OCI-LY7 (cell line): ENCODE measurements at regions not wholly inside any gene's neighbourhood (a gene's known extent, or its start where the extent isn't known, plus 50 kb on each side); places are given as distances from the start of the nearest gene placed in this dataset.

Experiments
- BruUV-seq: library from RNA; stranded (reverse); fragments of 400-500 nt; replicated peaks from 2 replicates; lab custom pipeline; 2021; lab: Mats Ljungman, UMichigan
- CTCF ChIA-PET: fragments of 300-600 bp; sonication (Branson Sonifier 250); formaldehyde crosslinking; loops from one replicate; lab custom pipeline; 2022; ENCODE audit warnings: antibody characterized with exemption; ENCODE audit not compliant: unreplicated experiment; lab: Charles Lee
- POLR2A ChIA-PET: fragments of 300-600 bp; sonication (Branson Sonifier 250); formaldehyde crosslinking; loops from one replicate; lab custom pipeline; 2022; ENCODE audit warnings: antibody characterized with exemption; lab: Charles Lee
- DNase-seq: peaks from one replicate; pipeline ENCODE4 v3.0.0-alpha.2; 2015; ENCODE audit warnings: low spot score
- H2AFZ ChIP-seq: fragments of 200-600 bp; sonication (generic), shearing (Covaris generic); 2 replicates; pipeline ENCODE4 v1.6.1; 2014; ENCODE audit warnings: mild to moderate bottlenecking, antibody characterized with exemption, low read length, moderate library complexity
- H3K27ac ChIP-seq: fragments of 200-600 bp; sonication (generic); 2 replicates; pipeline ENCODE4 v1.5.1; 2014; ENCODE audit warnings: mixed run types, low read depth, mild to moderate bottlenecking, moderate library complexity, low read length, inconsistent platforms; ENCODE audit not compliant: poor library complexity, severe bottlenecking
- H3K36me3 ChIP-seq: fragments of 200-600 bp; sonication (generic); 2 replicates; pipeline ENCODE4 v1.6.1; 2014; ENCODE audit warnings: mild to moderate bottlenecking, antibody characterized with exemption, low read length, moderate library complexity, mixed read lengths; ENCODE audit not compliant: insufficient read depth
- H3K4me1 ChIP-seq: fragments of 200-600 bp; sonication (generic); 2 replicates; pipeline ENCODE4 v1.5.1; 2014; ENCODE audit warnings: mild to moderate bottlenecking, low read length; ENCODE audit not compliant: insufficient read depth, poor library complexity, severe bottlenecking
- H3K4me2 ChIP-seq: fragments of 200-600 bp; sonication (generic); 2 replicates; pipeline ENCODE4 v1.6.1; 2014; ENCODE audit warnings: mild to moderate bottlenecking, low read length
- H3K4me3 ChIP-seq: fragments of 200-600 bp; sonication (generic); 2 replicates; pipeline ENCODE4 v1.5.1; 2014; ENCODE audit warnings: mild to moderate bottlenecking, low read depth, low read length; ENCODE audit not compliant: poor library complexity, severe bottlenecking
- H3K79me2 ChIP-seq: fragments of 200-600 bp; sonication (generic); 2 replicates; pipeline ENCODE4 v1.6.1; 2016; ENCODE audit warnings: low read depth, mild to moderate bottlenecking, low read length, moderate library complexity, mixed read lengths; ENCODE audit not compliant: insufficient read depth
- H3K9me2 ChIP-seq: fragments of 200-600 bp; sonication (generic); 2 replicates; pipeline ENCODE4 v1.6.1; 2016; ENCODE audit warnings: mild to moderate bottlenecking, low read length, mixed read lengths; ENCODE audit not compliant: insufficient read depth
- H3K9me3 ChIP-seq: fragments of 200-600 bp; sonication (generic); 2 replicates; pipeline ENCODE4 v1.6.1; 2014; ENCODE audit warnings: mild to moderate bottlenecking, mixed run types, low read length, mixed read lengths
- H4K20me1 ChIP-seq: fragments of 200-600 bp; sonication (generic); 2 replicates; pipeline ENCODE4 v1.6.1; 2014; ENCODE audit warnings: mild to moderate bottlenecking, antibody characterized with exemption, low read length, moderate library complexity, mixed read lengths; ENCODE audit not compliant: insufficient read depth
- CTCF ChIP-seq: fragments of 200-600 bp; sonication (generic); conservative IDR thresholded peaks from 2 replicates; pipeline ENCODE4 v1.5.1; 2014; ENCODE audit warnings: mild to moderate bottlenecking, antibody characterized with exemption, low read length, moderate library complexity, mixed read lengths
- EZH2phosphoT487 ChIP-seq: fragments of 200-600 bp; sonication (generic); IDR thresholded peaks from 2 replicates; pipeline ENCODE4 v1.6.1; 2018; ENCODE audit warnings: low read depth, borderline replicate concordance, mild to moderate bottlenecking, mixed run types, antibody characterized with exemption, low read length, moderate library complexity, mixed read lengths
- intact Hi-C: fragments of 100-400 bp; cut with micrococcal nuclease; formaldehyde crosslinking; loops from one replicate; pipeline ENCODE4 v1.10.0; 2022; ENCODE audit not compliant: unreplicated experiment

- ChIA-PET POLR2A (no interaction called here), CTCF (no interaction called here)
- TF ChIP-seq EZH2phosphoT487 (no peak), CTCF (no peak)
- no peak overlapping the region for H2AFZ ChIP-seq
- no peaks in the 10 kb centered on the region for H3K36me3 ChIP-seq
- H3K4me3 ChIP-seq: no peak overlapping the region
- intact Hi-C loops: loop anchor here (1.0 to 5.0 kb wide), 3 partner anchors 215 to 494 kb away; partner anchors contain the start of gene B3GNT2
- H3K9me3 ChIP-seq: no peaks in the 10 kb centered on the region
- DNase-seq: peak; percentile 16
- H3K9me2 ChIP-seq: no peaks in the 10 kb centered on the region
- H3K4me1 ChIP-seq: peaks cover 32% of the 10 kb centered on the region
- no peak overlapping the region for H3K4me2 ChIP-seq
- BruUV-seq: no TSS peak
- no peaks in the 10 kb centered on the region for H4K20me1 ChIP-seq
- no peak overlapping the region for H3K27ac ChIP-seq
- no peaks in the 10 kb centered on the region for H3K79me2 ChIP-seq
Observed at GRCh38 chr2:62412347-62412742, 93.7 kb downstream of the TMEM17 start.

- Histone ChIP-seq H3K4me3 (no peak overlapping the region), H3K9me3 (no peaks in the 10 kb centered on the region), H3K4me1 (peaks cover 32% of the 10 kb centered on the region), H3K79me2 (no peaks in the 10 kb centered on the region), H3K36me3 (no peaks in the 10 kb centered on the region), H2AFZ (peak overlapping the region; percentile 94), H3K9me2 (no peaks in the 10 kb centered on the region), H3K4me2 (no peak overlapping the region), H4K20me1 (no peaks in the 10 kb centered on the region), H3K27ac (peak overlapping the region; percentile 2)
- TF ChIP-seq EZH2phosphoT487 (no peak), CTCF (no peak)
- ChIA-PET CTCF (interaction anchor here (0.6 to 1.0 kb wide), 2 partner anchors 33 to 418 kb away, joined by 3 read pairs; no protein-coding TSS in a partner anchor), POLR2A (interaction anchor here (0.6 kb wide), 2 partner anchors 288 to 436 kb away, joined by 3 to 5 read pairs; no protein-coding TSS in a partner anchor)
- no TSS peak for BruUV-seq
- intact Hi-C loops: loop anchor here (5.0 kb wide), 1 partner anchor 214 kb away; the partner anchor contains the start of gene B3GNT2
- DNase-seq: no peak
Observed at GRCh38 chr2:62410926-62411456, 95.0 kb downstream of the TMEM17 start.

- no peak overlapping the region for H3K27ac ChIP-seq
- ChIA-PET POLR2A (interaction anchor here (0.6 kb wide), 1 partner anchor 52 kb away, joined by 4 read pairs; no protein-coding TSS in a partner anchor), CTCF (interaction anchor here (0.6 kb wide), 2 partner anchors 34 to 516 kb away, joined by 3 read pairs; no protein-coding TSS in a partner anchor)
- H3K79me2 ChIP-seq: no peaks in the 10 kb centered on the region
- intact Hi-C loops: loop anchor here (5.0 kb wide), 1 partner anchor 213 kb away; the partner anchor contains the start of gene B3GNT2
- H4K20me1 ChIP-seq: no peaks in the 10 kb centered on the region
- no peak overlapping the region for H3K4me2 ChIP-seq
- no peaks in the 10 kb centered on the region for H3K9me3 ChIP-seq
- H3K36me3 ChIP-seq: no peaks in the 10 kb centered on the region
- no peak overlapping the region for H3K4me3 ChIP-seq
- TF ChIP-seq CTCF: peak; percentile 69
- TF ChIP-seq EZH2phosphoT487: no peak
- peak; percentile 62 for DNase-seq
- peaks cover 30% of the 10 kb centered on the region for H3K4me1 ChIP-seq
- H3K9me2 ChIP-seq: no peaks in the 10 kb centered on the region
- H2AFZ ChIP-seq: no peak overlapping the region
- BruUV-seq: no TSS peak
Observed at GRCh38 chr2:62410015-62410453, 96.0 kb downstream of the TMEM17 start.
